ENCODE measurements at regions not wholly inside any gene's neighbourhood (a gene's known extent, or its start where the extent isn't known, plus 50 kb on each side); places are given as distances from the start of the nearest gene placed in this dataset.

DNA sequence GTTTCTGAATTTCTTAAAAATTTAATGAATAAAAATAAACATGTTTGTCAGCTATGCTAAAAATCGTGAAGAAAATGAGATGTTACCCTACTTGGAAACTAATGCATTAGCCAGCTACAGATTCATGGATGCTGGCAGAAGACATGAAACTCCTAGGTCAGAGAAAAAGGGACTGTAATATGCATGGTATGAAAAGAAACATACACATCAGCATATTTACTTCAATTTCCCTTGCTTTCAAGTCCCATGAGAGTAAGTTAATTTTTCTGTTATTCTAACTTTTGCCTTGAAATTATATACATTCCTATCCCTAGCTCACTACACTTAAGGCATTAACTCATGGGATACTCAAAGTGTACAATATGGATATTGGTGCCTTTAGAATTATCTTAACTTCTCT lies 2041.4 kb upstream of the LRRTM1 start:
- Histone ChIP-seq H3K4me2 (no peak overlapping the region), H3K4me3 (no peak overlapping the region), H3K9me3 (peaks cover 5% of the 10 kb centered on the region; the same call in 1 of the 3 replicates), H3K4me1 (no peaks in the 10 kb centered on the region), H3K27ac (no peak overlapping the region)
- DNase-seq (ENCODE audit: low read depth in 1 of 2, low spot score in 1 of 2) = no peak
- ChIA-PET CTCF (interaction anchor here (0.6 kb wide), 1 partner anchor 48 kb away, joined by 3 read pairs; no protein-coding TSS in a partner anchor), POLR2A (no interaction called here)
- ATAC-seq = no peak
- no peak for FAIRE-seq
- TF ChIP-seq BHLHE40 (IDR thresholded peaks at IDR 0.05; ENCODE audit: low read depth, low read length) (no peak), MAFK (IDR thresholded peaks at IDR 0.05; ENCODE audit: partially characterized antibody) (peak; percentile 45)
- WGBS (ENCODE audit: missing lambda C conversion rate) = 5% methylated on average over 1 of the region's 1 CpG

- peaks cover 3% of the 10 kb centered on the region; the same call in 1 of the 3 replicates for H3K9me3 ChIP-seq
- no peak for TF ChIP-seq ZC3H11A (IDR thresholded peaks at IDR 0.05)
- TF ChIP-seq HES2 (IDR thresholded peaks at IDR 0.05) = no peak
- TF ChIP-seq, protein P1, sequence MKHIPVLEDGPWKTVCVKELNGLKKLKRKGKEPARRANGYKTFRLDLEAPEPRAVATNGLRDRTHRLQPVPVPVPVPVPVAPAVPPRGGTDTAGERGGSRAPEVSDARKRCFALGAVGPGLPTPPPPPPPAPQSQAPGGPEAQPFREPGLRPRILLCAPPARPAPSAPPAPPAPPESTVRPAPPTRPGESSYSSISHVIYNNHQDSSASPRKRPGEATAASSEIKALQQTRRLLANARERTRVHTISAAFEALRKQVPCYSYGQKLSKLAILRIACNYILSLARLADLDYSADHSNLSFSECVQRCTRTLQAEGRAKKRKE (CRISPR knock-in tag; IDR thresholded peaks at IDR 0.05; ENCODE audit: low read depth) = no peak
- TF ChIP-seq CHD2 (IDR thresholded peaks at IDR 0.05; ENCODE audit: low read length, partially characterized antibody) = no peak
- TF ChIP-seq, protein P2, sequence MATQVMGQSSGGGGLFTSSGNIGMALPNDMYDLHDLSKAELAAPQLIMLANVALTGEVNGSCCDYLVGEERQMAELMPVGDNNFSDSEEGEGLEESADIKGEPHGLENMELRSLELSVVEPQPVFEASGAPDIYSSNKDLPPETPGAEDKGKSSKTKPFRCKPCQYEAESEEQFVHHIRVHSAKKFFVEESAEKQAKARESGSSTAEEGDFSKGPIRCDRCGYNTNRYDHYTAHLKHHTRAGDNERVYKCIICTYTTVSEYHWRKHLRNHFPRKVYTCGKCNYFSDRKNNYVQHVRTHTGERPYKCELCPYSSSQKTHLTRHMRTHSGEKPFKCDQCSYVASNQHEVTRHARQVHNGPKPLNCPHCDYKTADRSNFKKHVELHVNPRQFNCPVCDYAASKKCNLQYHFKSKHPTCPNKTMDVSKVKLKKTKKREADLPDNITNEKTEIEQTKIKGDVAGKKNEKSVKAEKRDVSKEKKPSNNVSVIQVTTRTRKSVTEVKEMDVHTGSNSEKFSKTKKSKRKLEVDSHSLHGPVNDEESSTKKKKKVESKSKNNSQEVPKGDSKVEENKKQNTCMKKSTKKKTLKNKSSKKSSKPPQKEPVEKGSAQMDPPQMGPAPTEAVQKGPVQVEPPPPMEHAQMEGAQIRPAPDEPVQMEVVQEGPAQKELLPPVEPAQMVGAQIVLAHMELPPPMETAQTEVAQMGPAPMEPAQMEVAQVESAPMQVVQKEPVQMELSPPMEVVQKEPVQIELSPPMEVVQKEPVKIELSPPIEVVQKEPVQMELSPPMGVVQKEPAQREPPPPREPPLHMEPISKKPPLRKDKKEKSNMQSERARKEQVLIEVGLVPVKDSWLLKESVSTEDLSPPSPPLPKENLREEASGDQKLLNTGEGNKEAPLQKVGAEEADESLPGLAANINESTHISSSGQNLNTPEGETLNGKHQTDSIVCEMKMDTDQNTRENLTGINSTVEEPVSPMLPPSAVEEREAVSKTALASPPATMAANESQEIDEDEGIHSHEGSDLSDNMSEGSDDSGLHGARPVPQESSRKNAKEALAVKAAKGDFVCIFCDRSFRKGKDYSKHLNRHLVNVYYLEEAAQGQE (IDR thresholded peaks at IDR 0.05) = no peak
- TF ChIP-seq PHF8 (IDR thresholded peaks at IDR 0.05; ENCODE audit: borderline replicate concordance, low read depth) = no peak
- POLR2A ChIA-PET = no interaction called here
- CTCF ChIA-PET = no interaction called here
- DNase-seq (ENCODE audit: low read depth in 1 of 2, low spot score in 1 of 2) (peak in 1 of 2 experiments; percentile 18), FAIRE-seq (no peak), ATAC-seq (no peak)
- no peak overlapping the region for H3K4me2 ChIP-seq
- H3K27ac ChIP-seq = no peak overlapping the region
- H3K4me3 ChIP-seq = no peak overlapping the region
- 34% methylated on average over 3 of the region's 3 CpGs for WGBS (ENCODE audit: missing lambda C conversion rate)
- H3K4me1 ChIP-seq = no peaks in the 10 kb centered on the region
Observed at GRCh38 chr2:82344670-82345069, 2040.1 kb upstream of the LRRTM1 start.

DNA sequence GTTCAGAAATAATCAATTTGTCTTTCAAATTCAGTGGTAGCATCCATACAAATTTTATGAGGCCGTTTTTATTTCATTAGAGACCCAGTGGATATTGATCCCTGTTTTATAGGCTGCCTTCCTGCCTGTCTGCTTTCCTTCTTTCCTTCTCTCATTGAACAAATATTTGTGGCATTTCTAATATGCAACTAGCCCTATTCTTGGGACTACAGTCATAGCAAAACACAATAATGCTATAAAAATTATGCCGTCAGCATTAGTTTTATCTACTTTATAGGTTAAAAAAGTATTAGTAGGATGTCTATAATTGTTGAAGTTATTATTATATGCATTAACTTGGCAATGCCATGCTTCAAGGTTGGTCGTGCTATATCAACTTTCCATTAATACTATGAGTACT lies 2037.8 kb upstream of the LRRTM1 start:
- no peak overlapping the region for H3K4me3 ChIP-seq
- 24% methylated on average over 3 of the region's 3 CpGs for WGBS (ENCODE audit: missing lambda C conversion rate)
- ChIA-PET CTCF (no interaction called here), POLR2A (no interaction called here)
- H3K4me1 ChIP-seq = no peaks in the 10 kb centered on the region
- no peak for TF ChIP-seq EP300 (IDR thresholded peaks at IDR 0.05)
- TF ChIP-seq EHF (CRISPR knock-in tag; IDR thresholded peaks at IDR 0.05) = no peak
- TF ChIP-seq ZC3H11A (IDR thresholded peaks at IDR 0.05) = no peak
- no peak for TF ChIP-seq HOXA7 (CRISPR knock-in tag; IDR thresholded peaks at IDR 0.05)
- TF ChIP-seq NFE2L2 (conservative IDR thresholded peaks at IDR 0.05; ENCODE audit: low read length) = no peak
- TF ChIP-seq MYC (IDR thresholded peaks at IDR 0.05; ENCODE audit: borderline replicate concordance, low read length) = no peak
- TF ChIP-seq, protein P3, sequence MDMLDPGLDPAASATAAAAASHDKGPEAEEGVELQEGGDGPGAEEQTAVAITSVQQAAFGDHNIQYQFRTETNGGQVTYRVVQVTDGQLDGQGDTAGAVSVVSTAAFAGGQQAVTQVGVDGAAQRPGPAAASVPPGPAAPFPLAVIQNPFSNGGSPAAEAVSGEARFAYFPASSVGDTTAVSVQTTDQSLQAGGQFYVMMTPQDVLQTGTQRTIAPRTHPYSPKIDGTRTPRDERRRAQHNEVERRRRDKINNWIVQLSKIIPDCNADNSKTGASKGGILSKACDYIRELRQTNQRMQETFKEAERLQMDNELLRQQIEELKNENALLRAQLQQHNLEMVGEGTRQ (IDR thresholded peaks at IDR 0.05) = no peak
- TF ChIP-seq KDM5A (IDR thresholded peaks at IDR 0.05) = no peak
- peaks cover 3% of the 10 kb centered on the region; the same call in 1 of the 3 replicates for H3K9me3 ChIP-seq
- no peak overlapping the region for H3K27ac ChIP-seq
- no peak for DNase-seq (ENCODE audit: low read depth in 1 of 2, low spot score in 1 of 2)
- no peak for FAIRE-seq
- ATAC-seq = no peak
- no peak overlapping the region for H3K4me2 ChIP-seq
